ENCODE measurements at regions not wholly inside any gene's neighbourhood (a gene's known extent, or its start where the extent isn't known, plus 50 kb on each side); places are given as distances from the start of the nearest gene placed in this dataset.

DNA sequence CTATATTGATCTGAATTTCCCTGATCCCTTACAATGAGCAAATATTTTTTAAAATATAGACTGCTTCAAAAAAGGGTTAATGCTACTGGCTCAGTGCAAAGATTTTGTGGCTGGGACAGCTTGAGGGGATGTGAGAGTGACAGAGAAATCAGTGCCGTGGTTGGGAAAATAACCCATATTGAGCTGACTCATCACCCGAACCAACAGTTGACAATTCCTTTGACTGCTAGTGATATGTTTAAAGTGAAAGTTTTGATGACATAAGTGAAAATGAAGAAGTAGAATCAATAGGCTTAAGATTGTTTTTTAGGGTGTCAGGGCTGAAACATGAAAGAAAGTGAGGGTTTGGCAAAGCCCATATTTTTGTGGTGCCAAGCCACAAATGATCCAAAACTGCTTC lies 257.1 kb upstream of the TENM4 start (continued):
- TF ChIP-seq, protein P1, sequence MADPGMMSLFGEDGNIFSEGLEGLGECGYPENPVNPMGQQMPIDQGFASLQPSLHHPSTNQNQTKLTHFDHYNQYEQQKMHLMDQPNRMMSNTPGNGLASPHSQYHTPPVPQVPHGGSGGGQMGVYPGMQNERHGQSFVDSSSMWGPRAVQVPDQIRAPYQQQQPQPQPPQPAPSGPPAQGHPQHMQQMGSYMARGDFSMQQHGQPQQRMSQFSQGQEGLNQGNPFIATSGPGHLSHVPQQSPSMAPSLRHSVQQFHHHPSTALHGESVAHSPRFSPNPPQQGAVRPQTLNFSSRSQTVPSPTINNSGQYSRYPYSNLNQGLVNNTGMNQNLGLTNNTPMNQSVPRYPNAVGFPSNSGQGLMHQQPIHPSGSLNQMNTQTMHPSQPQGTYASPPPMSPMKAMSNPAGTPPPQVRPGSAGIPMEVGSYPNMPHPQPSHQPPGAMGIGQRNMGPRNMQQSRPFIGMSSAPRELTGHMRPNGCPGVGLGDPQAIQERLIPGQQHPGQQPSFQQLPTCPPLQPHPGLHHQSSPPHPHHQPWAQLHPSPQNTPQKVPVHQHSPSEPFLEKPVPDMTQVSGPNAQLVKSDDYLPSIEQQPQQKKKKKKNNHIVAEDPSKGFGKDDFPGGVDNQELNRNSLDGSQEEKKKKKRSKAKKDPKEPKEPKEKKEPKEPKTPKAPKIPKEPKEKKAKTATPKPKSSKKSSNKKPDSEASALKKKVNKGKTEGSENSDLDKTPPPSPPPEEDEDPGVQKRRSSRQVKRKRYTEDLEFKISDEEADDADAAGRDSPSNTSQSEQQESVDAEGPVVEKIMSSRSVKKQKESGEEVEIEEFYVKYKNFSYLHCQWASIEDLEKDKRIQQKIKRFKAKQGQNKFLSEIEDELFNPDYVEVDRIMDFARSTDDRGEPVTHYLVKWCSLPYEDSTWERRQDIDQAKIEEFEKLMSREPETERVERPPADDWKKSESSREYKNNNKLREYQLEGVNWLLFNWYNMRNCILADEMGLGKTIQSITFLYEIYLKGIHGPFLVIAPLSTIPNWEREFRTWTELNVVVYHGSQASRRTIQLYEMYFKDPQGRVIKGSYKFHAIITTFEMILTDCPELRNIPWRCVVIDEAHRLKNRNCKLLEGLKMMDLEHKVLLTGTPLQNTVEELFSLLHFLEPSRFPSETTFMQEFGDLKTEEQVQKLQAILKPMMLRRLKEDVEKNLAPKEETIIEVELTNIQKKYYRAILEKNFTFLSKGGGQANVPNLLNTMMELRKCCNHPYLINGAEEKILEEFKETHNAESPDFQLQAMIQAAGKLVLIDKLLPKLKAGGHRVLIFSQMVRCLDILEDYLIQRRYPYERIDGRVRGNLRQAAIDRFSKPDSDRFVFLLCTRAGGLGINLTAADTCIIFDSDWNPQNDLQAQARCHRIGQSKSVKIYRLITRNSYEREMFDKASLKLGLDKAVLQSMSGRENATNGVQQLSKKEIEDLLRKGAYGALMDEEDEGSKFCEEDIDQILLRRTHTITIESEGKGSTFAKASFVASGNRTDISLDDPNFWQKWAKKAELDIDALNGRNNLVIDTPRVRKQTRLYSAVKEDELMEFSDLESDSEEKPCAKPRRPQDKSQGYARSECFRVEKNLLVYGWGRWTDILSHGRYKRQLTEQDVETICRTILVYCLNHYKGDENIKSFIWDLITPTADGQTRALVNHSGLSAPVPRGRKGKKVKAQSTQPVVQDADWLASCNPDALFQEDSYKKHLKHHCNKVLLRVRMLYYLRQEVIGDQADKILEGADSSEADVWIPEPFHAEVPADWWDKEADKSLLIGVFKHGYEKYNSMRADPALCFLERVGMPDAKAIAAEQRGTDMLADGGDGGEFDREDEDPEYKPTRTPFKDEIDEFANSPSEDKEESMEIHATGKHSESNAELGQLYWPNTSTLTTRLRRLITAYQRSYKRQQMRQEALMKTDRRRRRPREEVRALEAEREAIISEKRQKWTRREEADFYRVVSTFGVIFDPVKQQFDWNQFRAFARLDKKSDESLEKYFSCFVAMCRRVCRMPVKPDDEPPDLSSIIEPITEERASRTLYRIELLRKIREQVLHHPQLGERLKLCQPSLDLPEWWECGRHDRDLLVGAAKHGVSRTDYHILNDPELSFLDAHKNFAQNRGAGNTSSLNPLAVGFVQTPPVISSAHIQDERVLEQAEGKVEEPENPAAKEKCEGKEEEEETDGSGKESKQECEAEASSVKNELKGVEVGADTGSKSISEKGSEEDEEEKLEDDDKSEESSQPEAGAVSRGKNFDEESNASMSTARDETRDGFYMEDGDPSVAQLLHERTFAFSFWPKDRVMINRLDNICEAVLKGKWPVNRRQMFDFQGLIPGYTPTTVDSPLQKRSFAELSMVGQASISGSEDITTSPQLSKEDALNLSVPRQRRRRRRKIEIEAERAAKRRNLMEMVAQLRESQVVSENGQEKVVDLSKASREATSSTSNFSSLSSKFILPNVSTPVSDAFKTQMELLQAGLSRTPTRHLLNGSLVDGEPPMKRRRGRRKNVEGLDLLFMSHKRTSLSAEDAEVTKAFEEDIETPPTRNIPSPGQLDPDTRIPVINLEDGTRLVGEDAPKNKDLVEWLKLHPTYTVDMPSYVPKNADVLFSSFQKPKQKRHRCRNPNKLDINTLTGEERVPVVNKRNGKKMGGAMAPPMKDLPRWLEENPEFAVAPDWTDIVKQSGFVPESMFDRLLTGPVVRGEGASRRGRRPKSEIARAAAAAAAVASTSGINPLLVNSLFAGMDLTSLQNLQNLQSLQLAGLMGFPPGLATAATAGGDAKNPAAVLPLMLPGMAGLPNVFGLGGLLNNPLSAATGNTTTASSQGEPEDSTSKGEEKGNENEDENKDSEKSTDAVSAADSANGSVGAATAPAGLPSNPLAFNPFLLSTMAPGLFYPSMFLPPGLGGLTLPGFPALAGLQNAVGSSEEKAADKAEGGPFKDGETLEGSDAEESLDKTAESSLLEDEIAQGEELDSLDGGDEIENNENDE (IDR thresholded peaks at IDR 0.05; ENCODE audit: insufficient replicate concordance, low read length): no peak
- TF ChIP-seq, protein P2, sequence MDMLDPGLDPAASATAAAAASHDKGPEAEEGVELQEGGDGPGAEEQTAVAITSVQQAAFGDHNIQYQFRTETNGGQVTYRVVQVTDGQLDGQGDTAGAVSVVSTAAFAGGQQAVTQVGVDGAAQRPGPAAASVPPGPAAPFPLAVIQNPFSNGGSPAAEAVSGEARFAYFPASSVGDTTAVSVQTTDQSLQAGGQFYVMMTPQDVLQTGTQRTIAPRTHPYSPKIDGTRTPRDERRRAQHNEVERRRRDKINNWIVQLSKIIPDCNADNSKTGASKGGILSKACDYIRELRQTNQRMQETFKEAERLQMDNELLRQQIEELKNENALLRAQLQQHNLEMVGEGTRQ (IDR thresholded peaks at IDR 0.05; ENCODE audit: low read length): no peak
- TF ChIP-seq FOSL1 (IDR thresholded peaks at IDR 0.05; ENCODE audit: insufficient read depth, low read depth, low read length) (no peak), KDM4A (IDR thresholded peaks at IDR 0.05; ENCODE audit: low read depth, low read length, severe bottlenecking) (no peak), POU5F1 (IDR thresholded peaks at IDR 0.05; ENCODE audit: low read depth, low read length) (no peak), HDAC6 (IDR thresholded peaks at IDR 0.05; ENCODE audit: low read depth, low read length) (no peak), CEBPB (IDR thresholded peaks at IDR 0.05; ENCODE audit: low read depth, low read length) (no peak), TAF7 (optimal IDR thresholded peaks at IDR 0.05; ENCODE audit: borderline replicate concordance, low read depth, low read length) (no peak), GABPA (IDR thresholded peaks at IDR 0.05; ENCODE audit: borderline replicate concordance, insufficient read depth, low read length) (no peak), SIX5 (IDR thresholded peaks at IDR 0.05; ENCODE audit: low read depth, low read length) (no peak)

All from H1 (cell line).